ENCODE measurements at regions not wholly inside any gene's neighbourhood (a gene's known extent, or its start where the extent isn't known, plus 50 kb on each side); places are given as distances from the start of the nearest gene placed in this dataset.
"Not testable (repeated sequence)": the region's sequence is repeated elsewhere in the genome, so short reads cannot be mapped to it uniquely, and the experiment has no call there.

DNA sequence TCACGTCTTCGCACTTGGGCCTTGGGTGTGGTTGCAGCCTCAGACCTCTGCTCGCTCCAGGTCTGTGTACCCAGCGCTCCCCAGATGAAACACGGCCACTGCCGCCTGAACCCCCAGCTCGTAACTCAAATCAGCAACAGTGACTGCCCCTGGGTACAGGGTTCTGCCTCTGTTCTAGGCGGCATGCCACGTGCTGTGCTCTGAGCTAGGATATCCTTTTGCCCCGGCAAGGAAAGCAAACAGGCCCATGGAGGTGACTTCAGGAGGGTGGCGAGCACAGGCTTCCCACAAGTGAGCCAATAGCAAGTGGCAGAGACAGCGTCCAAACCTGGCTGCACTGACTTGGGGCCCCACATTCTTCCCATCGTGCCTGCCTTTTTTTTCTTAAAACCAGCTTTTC lies 96.3 kb upstream of the PZP start:
- not testable (repeated sequence) for TF ChIP-seq POLR2A, TAF1, POLR2AphosphoS5 (IDR thresholded peaks at IDR 0.05; ENCODE audit: low read depth, low read length)
